ENCODE measurements at regions not wholly inside any gene's neighbourhood (a gene's known extent, or its start where the extent isn't known, plus 50 kb on each side); places are given as distances from the start of the nearest gene placed in this dataset.

GRCh38 chr12:77590306-77590705 is 240.4 kb upstream of the NAV3 start:
- Histone ChIP-seq H3K27ac (ENCODE audit: insufficient read depth, low read depth, low read length) (no peak overlapping the region), H3K9me1 (replicated peaks; ENCODE audit: control insufficient read depth, extremely low read depth, insufficient read depth, low read length) (no peaks in the 10 kb centered on the region), H3K9ac (replicated peaks; ENCODE audit: extremely low read depth, insufficient read depth, low read length) (no peak overlapping the region), H3K4me2 (ENCODE audit: insufficient read depth, low read length) (no peak overlapping the region), H3K36me3 (ENCODE audit: control insufficient read depth in 2 of 2, extremely low read depth in 1 of 2, insufficient read depth in 2 of 2, low read length in 2 of 2) (no peaks in the 10 kb centered on the region), H3K27me3 (ENCODE audit: control insufficient read depth in 2 of 2, insufficient read depth in 2 of 2, low read length in 2 of 2) (no peaks in the 10 kb centered on the region), H4K20me1 (replicated peaks; ENCODE audit: control insufficient read depth, extremely low read depth, insufficient read depth, low read length) (no peaks in the 10 kb centered on the region), H3K4me3 (replicated peaks in 1 of 3; ENCODE audit: insufficient read depth in 1 of 3, low read depth in 1 of 3, low read length in 3 of 3) (no peak overlapping the region), H3K9me3 (replicated peaks; ENCODE audit: control insufficient read depth, insufficient read depth, low read length) (no peaks in the 10 kb centered on the region), H3K79me2 (ENCODE audit: control insufficient read depth, insufficient read depth, low read length) (no peaks in the 10 kb centered on the region), H3K4me1 (ENCODE audit: control insufficient read depth, extremely low read depth, insufficient read depth, low read length) (no peaks in the 10 kb centered on the region), H2AFZ (ENCODE audit: low read depth, low read length) (no peak overlapping the region)
- intact Hi-C loops (cut with micrococcal nuclease) (no loop called here), dilution Hi-C loops (cut with MboI; ENCODE audit: extremely low pct_ligation_motif_present, low sequenced_read_pairs) (no loop called here)
- no peak for DNase-seq (ENCODE audit: low read depth, low spot score)
- TF ChIP-seq FOS (IDR thresholded peaks at IDR 0.05; ENCODE audit: borderline replicate concordance, insufficient read depth, low read length) (no peak), CTCF (IDR thresholded peaks at IDR 0.05; ENCODE audit: extremely low read depth in 1 of 2, insufficient read depth in 1 of 2, low read depth in 1 of 2, low read length in 2 of 2) (no peak), POLR2AphosphoS5 (IDR thresholded peaks at IDR 0.05; ENCODE audit: insufficient read depth, low read depth, low read length) (no peak), JUN (IDR thresholded peaks at IDR 0.05; ENCODE audit: borderline replicate concordance, insufficient read depth, insufficient read length, low read depth) (no peak), GATA2 (IDR thresholded peaks at IDR 0.05; ENCODE audit: insufficient read depth, insufficient read length, low read depth, low read length) (no peak), MYC (IDR thresholded peaks at IDR 0.05; ENCODE audit: low read depth, low read length) (no peak), EZH2 (IDR thresholded peaks at IDR 0.05; ENCODE audit: borderline replicate concordance, low read depth, low read length, severe bottlenecking) (no peak), MAX (IDR thresholded peaks at IDR 0.05; ENCODE audit: insufficient read depth, insufficient read length) (no peak), POLR2A (IDR thresholded peaks at IDR 0.05; ENCODE audit: low read depth, low read length) (no peak)
- CTCF ChIA-PET = no interaction called here
- BruUV-seq (replicated peaks) = no TSS peak
- POLR2A ChIA-PET = no interaction called here
- FAIRE-seq = no peak

All from endothelial cell of umbilical vein (primary cell).